ENCODE measurements at regions not wholly inside any gene's neighbourhood (a gene's known extent, or its start where the extent isn't known, plus 50 kb on each side); places are given as distances from the start of the nearest gene placed in this dataset.
A peak's percentile ranks its signal among the peaks of the same experiment; 100 is the strongest.
"Not testable (repeated sequence)": the region's sequence is repeated elsewhere in the genome, so short reads cannot be mapped to it uniquely, and the experiment has no call there.

DNA sequence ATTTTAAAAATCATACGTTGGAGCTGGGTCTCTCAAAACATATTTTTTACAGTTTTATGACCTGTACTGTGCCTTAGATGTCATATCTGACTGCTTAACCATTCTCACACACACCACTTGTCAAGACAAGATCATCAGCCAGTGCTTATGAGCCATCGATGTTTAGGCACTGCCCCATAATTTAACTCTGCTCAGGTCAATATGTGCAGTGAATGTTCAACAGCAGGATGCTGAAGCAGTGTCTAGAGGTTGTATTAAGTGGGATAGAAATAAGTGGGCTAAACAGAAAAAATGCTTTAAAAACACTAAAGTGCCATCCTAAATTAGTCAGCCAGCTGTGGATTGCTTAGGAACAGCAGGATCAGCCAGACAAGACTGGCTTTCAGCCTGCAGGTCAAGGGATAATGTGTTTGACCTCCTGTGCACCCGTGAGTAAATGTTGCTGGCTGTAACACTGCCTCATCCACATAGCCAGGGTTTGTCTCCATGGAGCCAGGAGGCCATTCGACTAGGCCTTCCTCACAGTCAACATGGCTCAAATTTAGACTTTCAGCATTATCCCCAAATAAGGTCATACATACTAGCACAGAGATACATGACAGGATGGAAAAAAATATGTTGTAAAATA lies 139.0 kb upstream of the NXPH2 start:
- DNase-seq (ENCODE audit: low spot score in 2 of 2) (no peak), FAIRE-seq (no peak)

DNA sequence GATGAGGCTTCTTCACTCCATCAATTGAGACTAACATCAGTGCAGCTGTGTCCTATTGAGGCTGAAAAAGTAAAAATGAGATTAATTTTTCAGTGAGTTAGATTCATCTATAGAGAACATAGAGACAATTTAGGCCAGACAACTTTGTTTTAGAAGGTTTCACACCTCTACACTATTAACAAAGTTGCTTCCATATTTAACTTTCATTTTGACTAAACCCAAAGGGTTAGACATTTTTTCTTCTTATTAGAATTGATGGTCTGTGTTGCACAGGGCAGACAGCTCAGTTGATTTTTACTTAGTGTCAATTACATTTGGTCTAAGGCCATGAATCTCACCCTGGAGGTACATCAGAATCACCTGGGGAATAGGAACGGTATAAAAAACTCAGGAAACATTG lies 130.2 kb upstream of the NXPH2 start:
- FAIRE-seq (no peak), DNase-seq (ENCODE audit: low spot score in 2 of 2) (no peak)

DNA sequence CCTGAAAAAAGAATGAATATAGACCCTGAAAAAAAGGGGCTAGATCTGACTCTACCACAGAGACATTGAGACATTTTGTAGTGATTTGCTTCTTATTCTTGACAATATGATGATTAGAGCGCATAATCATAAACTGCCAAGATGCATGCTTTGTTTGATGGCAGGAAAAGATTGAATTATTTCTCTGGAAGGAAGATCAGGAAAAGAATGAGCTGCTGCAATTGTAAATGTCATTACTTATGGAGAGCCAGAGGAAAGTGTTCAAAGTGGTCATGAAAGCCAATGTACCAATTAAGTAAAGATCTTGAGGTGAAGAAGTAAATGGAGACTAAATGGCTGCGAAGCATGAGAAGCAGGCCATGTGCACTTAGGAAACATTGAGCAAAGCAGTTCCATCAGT lies 126.4 kb upstream of the NXPH2 start:
- FAIRE-seq (no peak), DNase-seq (ENCODE audit: low spot score in 2 of 2) (no peak)

DNA sequence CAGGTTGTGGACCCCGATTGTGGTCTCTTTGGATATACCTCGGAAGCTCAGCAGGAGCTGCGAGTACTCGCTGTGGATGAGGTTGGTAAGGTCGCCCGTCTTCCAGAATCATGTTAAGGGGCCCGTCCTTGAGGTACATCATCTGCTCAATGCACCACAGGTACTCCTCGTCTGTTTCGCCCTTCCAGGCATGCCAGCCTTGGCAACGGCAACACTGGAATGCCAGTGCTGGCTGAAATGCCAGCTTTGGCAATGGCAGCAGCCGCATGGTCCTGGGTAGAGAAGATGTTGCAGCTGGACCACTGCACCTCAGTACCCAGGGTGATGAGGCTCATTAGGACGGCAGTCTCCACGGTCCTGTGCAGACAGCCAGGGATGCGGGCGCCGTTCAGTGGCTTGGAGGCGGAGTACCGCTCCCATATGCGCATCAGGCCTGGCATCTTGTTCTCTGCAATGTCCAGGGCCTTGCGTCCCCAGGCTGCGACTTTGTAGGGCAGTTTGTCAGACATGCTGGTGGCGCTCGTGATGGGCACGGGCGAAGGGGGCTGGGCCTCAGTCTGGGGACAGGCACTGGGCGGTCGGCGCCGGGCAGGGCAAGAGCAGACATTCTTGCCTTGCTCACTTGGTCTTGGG lies 122.2 kb upstream of the NXPH2 start:
- DNase-seq (ENCODE audit: low spot score in 2 of 2): no peak
- FAIRE-seq: no peak

GRCh38 chr2:138901530-138901929 lies 121.3 kb upstream of the NXPH2 start:
- FAIRE-seq (no peak), DNase-seq (ENCODE audit: low spot score in 2 of 2) (no peak)

GRCh38 chr2:138898855-138899254 lies 118.7 kb upstream of the NXPH2 start:
- no peak for DNase-seq (ENCODE audit: low spot score in 2 of 2)
- peak; percentile 24 for FAIRE-seq

DNA sequence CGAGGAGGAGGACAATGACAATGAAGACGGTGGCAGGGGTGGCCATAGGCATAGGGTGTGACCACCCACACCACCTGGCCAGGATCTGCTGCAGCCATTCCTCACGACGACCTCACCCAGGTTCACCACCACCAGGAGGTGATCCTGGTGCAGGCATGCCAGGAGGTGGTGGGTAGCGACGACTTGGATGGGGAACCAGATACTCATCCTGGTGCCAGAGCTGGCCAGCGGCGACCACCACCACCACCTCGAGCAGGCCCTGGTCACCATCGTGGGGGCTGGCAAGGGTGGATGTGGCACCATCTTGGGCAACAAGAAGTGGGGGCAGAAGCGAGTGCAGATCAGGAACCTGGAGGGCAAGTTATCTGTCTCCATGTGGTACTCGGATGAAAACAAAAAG lies 117.1 kb upstream of the NXPH2 start:
- DNase-seq (ENCODE audit: low spot score in 2 of 2) (no peak), FAIRE-seq (no peak)

DNA sequence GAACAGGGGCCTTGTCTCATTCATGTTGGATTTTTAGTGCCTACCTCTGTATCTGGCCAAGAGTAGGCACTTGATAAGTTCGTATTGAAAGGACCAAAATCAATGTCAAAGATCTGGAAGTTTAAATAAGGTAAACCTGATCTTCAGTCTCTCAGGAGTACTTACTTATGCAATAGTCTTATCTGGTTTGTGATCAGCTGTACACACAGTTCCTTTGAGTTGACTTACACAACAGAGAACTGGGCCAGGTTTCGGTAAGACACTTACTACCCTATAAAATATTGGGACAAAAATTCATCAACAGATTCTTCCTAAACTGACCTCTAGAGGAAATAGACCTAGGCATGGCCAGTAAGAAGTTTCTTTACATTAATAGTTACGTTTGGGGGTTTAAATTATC lies 113.6 kb upstream of the NXPH2 start:
- no peak for DNase-seq (ENCODE audit: low spot score in 2 of 2)
- FAIRE-seq: no peak

DNA sequence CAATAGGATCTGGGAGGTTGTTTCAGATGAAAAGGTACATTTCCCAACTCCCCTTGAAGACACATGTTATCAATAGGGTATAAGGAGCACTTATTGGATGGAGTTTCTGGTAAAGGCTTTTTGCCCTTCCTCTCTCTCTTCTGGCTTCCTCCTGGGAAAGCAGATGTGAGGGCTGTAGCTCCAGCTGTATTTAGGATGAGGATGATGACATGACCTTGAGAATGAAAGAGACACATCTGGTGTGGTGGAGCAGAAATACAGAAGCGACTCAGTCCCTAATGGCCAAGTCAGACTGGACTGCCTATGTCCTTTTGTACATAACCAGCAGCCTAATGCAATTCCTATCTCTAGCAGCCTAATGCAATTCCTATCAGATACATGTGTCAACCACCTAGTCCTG lies 100.9 kb upstream of the NXPH2 start:
- DNase-seq (ENCODE audit: low spot score in 2 of 2) (no peak), FAIRE-seq (no peak)

GRCh38 chr2:138879931-138880330 lies 99.7 kb upstream of the NXPH2 start:
- no peak for DNase-seq (ENCODE audit: low spot score in 2 of 2)
- FAIRE-seq: no peak

DNA sequence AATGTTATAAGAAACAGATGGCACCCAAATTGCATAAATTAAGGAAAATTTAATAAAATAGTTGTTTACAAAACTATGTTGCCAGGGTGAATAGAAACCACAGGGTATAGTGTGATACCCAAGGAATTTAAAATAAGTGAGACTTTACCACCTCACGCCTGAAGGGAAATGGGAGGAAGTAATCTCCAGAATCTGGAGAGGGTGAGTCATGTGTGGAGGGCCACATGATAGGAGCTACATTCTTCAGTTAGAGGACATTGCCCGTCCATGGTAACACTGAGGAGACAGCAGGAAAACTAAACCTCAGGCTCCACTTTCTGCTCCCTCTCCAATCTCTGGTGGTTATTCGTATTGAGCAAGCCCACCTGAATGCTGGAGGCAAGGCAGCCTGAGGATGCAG lies 97.2 kb upstream of the NXPH2 start:
- DNase-seq (ENCODE audit: low spot score in 2 of 2) (no peak), FAIRE-seq (no peak)

DNA sequence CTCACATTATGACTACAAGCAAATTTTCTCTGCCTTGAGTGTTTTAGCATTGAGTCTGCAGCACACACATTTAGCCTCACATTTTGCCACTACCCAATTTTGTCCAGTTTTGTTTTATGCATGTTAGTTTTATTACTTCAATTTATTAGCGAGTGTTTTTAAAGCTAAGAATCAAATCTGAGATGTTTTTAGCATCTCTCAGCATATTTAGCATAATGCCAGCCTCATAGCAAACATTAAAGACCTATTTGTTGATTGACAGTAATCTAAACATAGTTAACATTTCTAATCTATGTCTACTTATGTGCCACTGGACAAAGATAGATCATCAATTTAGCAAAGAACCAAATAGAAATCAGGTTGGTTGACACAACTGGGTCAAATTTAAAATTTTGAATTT lies 94.1 kb upstream of the NXPH2 start:
- FAIRE-seq: no peak
- no peak for DNase-seq (ENCODE audit: low spot score in 2 of 2)

GRCh38 chr2:138872116-138872515 lies 91.9 kb upstream of the NXPH2 start:
- not testable (repeated sequence) for DNase-seq (ENCODE audit: low spot score in 2 of 2); FAIRE-seq

DNA sequence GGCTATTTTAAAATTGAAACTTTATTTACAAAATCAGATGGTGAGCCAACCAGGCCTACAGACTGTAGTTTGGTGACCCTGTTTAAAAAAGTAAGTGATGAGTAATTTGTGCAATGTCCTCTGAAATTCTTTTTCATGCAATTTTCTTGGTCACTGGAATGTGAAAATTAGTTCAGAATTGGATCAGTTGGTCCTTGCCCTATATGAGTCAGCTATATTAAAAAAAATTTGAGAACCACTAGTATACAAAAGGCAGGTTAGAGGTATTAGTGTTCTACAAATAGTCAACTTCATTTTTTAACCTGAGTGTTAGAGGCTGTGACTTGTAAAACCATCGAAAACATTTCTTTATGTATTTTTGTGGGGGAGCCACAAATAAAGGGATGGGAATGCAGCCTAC lies 91.1 kb upstream of the NXPH2 start:
- FAIRE-seq (no peak), DNase-seq (ENCODE audit: low spot score in 2 of 2) (no peak)

- DNase-seq (ENCODE audit: low spot score in 2 of 2): no peak
- no peak for FAIRE-seq
These were observed 87.2 kb upstream of the NXPH2 start for GRCh38 chr2:138867341-138867740.

GRCh38 chr2:138866797-138867196 lies 86.6 kb upstream of the NXPH2 start:
- DNase-seq (ENCODE audit: low spot score in 2 of 2) (no peak), FAIRE-seq (no peak)

- FAIRE-seq (no peak), DNase-seq (ENCODE audit: low spot score in 2 of 2) (no peak)
These were observed 73.6 kb upstream of the NXPH2 start for GRCh38 chr2:138853761-138854160.

GRCh38 chr2:138853296-138853695 lies 73.1 kb upstream of the NXPH2 start:
- DNase-seq (ENCODE audit: low spot score in 2 of 2) (no peak), FAIRE-seq (no peak)

- DNase-seq (ENCODE audit: low spot score in 2 of 2) (peak in 1 of 2 donors; percentile 6), FAIRE-seq (no peak)
These were observed 66.1 kb upstream of the NXPH2 start for GRCh38 chr2:138846216-138846821.

DNA sequence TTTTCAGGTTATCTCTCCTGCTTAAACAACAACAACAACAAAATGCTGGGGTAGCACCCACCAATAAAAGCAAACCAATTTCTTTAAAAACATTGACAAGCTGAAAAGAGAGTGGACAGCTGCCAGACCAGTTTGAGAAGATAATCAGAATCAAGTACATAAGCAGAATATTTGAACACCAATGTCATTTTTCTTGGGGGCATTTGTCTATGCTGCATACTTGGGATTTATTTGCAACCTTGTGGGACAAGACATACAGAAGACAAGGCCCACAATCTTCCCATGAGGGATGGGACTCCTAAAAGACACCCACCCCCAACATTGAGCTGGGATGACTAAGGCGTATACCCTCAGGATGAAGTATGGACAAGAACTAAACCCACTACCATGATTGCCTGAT lies 62.2 kb upstream of the NXPH2 start:
- FAIRE-seq: no peak
- no peak for DNase-seq (ENCODE audit: low spot score in 2 of 2)

DNA sequence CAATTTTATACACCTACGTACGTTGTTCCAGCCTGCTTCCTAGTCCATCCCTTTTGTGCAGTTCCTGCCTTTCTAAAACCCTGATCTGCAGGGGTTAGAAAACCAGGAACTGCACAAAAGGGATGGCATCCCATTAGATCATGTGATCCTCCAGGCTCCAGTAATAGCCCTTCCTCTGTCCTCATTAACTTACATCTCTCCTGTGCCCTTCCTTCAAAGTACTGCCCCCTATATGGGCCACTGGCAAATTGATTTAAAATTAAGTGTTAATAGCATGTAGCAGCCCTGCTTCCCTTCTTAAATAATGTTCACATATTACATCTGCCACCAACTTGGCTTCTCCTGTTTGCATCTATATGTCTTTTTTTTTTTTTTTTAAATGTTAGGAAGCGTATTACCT lies 61.3 kb upstream of the NXPH2 start:
- DNase-seq (ENCODE audit: low spot score in 2 of 2) (no peak), FAIRE-seq (no peak)

Measured in frontal cortex (tissue), 3 donors.